ENCODE measurements at regions not wholly inside any gene's neighbourhood (a gene's known extent, or its start where the extent isn't known, plus 50 kb on each side); places are given as distances from the start of the nearest gene placed in this dataset.

DNA sequence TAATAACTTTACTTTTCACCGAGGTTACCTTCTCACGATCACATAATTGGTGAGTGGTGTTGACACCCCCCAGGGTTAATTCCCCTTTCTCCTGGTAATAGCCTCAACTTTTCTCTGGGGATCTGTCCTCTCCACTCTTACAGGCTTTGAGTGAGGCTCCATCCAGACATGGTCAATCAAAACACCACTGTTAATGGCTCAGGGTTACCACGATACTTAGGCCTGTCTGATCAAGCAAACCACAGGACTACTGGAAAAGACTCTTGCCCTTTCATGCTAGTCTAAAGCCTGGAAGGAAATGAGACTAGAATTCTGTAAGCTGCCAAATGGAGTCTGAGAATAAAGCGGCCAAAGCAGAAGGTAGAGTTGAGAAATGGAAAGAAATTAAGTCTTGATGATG is 56.5 kb upstream of the STT3B start:
- Histone ChIP-seq H3K9me3 (ENCODE audit: low read depth, low read length) (no peaks in the 10 kb centered on the region), H3K27me3 (ENCODE audit: insufficient read depth, low read length) (no peaks in the 10 kb centered on the region), H3K4me1 (ENCODE audit: insufficient read depth, low read length) (no peaks in the 10 kb centered on the region), H3K4me3 (ENCODE audit: low read length) (no peak overlapping the region)

DNA sequence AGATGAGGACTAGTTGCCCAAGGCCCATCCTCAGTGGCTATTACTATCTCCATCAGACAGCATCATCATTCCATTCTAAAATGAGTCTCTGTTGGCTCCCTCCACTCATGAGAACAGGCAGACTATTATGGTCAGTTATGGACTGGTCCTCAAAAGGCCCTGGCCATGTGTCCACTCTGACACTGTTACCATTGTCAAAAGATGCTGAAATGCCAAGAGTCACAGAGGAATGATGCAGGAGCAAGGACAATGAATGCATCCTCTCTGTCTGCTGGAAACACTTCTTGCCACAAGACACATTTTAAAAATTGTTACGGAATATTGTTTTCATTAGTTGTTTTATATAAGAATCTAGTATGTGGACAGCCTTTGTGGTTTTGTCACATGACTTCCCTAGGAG is 53.3 kb upstream of the STT3B start:
- H3K4me3 ChIP-seq (ENCODE audit: low read length), result no peak overlapping the region
- no peaks in the 10 kb centered on the region for H3K4me1 ChIP-seq (ENCODE audit: insufficient read depth, low read length)
- H3K9me3 ChIP-seq (ENCODE audit: low read depth, low read length), result no peaks in the 10 kb centered on the region
- H3K27me3 ChIP-seq (ENCODE audit: insufficient read depth, low read length), result no peaks in the 10 kb centered on the region

DNA sequence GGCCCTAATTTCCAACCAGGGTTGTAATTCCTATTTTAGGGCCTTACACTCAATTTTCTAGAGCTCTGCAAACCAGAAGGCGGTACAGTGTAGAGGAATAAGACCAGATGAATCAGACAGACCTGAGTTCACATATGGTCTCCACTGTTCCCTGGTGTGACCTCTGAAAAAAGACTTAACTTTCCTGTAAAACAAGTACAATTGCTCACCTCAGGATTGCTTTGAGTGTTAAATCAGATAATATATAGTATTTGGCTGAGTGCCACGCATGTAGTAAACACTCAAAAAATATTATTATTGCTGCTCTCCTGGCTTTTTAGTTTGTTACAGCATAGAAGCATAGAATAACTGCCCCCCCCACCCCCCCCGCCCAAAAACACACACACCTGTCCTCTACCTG is 51.0 kb upstream of the STT3B start:
- no peaks in the 10 kb centered on the region for H3K9me3 ChIP-seq (ENCODE audit: low read depth, low read length)
- no peak overlapping the region for H3K4me3 ChIP-seq (ENCODE audit: low read length)
- no peaks in the 10 kb centered on the region for H3K27me3 ChIP-seq (ENCODE audit: insufficient read depth, low read length)
- H3K4me1 ChIP-seq (ENCODE audit: insufficient read depth, low read length), result no peaks in the 10 kb centered on the region

DNA sequence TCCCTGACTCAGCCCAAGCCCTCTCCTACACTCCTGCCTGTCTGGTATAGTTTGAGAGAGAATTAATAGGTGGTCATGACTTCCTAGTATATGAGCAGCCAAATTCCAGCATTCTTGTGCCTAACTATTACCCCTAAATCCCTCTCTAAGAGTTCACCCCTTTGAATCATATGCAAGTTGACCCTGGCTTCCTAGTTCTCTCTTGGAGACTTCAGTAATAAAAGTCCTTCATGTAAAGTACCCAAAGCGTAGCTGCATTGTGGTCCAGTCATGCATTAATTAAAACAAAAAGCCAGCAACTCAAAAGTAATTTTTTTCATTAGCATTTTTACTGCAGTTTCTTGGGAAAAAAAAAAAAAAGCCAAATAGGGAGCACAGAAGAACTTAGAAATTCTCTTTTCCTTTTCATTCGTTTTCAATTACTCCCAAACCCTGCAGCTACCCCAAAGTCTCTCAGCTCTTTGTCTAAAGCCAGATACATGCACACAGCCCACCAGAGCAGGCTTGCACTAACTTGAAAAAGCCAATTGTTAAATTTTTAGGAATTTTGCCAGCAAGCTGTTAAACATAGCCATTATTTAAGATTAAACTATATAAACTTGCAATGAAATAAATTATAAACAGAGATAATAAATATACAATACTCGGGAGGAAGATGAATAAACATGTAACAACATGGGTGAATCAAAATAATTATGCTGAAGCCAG is 50.1 kb upstream of the STT3B start:
- H3K27me3 ChIP-seq (ENCODE audit: insufficient read depth, low read length), result no peaks in the 10 kb centered on the region
- no peaks in the 10 kb centered on the region for H3K4me1 ChIP-seq (ENCODE audit: insufficient read depth, low read length)
- H3K9me3 ChIP-seq (ENCODE audit: low read depth, low read length), result no peaks in the 10 kb centered on the region
- no peak overlapping the region for H3K4me3 ChIP-seq (ENCODE audit: low read length)
